GM19455 (cell line): ENCODE measurements at regions not wholly inside any gene's neighbourhood (a gene's known extent, or its start where the extent isn't known, plus 50 kb on each side); places are given as distances from the start of the nearest gene placed in this dataset.

Experiments
- ATAC-seq: cut with Tn5 transposase; IDR thresholded peaks from one replicate; pipeline ENCODE4 v1.9.1; 2021; ENCODE audit not compliant: unreplicated experiment

- ATAC-seq = no peak
Measured at GRCh38 chr7:84251277-84251781, 56.7 kb upstream of the SEMA3A start.

- ATAC-seq = no peak
Measured at GRCh38 chr7:84250452-84250851, 55.9 kb upstream of the SEMA3A start.

GRCh38 chr7:84249656-84250055, 55.1 kb upstream of the SEMA3A start:
- ATAC-seq = no peak

- ATAC-seq = no peak
Measured at GRCh38 chr7:84248843-84249242, 54.3 kb upstream of the SEMA3A start.

- no peak for ATAC-seq
Measured at GRCh38 chr7:84248267-84248666, 53.7 kb upstream of the SEMA3A start.

- ATAC-seq = no peak
Measured at GRCh38 chr7:84247591-84247990, 53.0 kb upstream of the SEMA3A start.

GRCh38 chr7:84245835-84246234, 51.2 kb upstream of the SEMA3A start:
- no peak for ATAC-seq
